HFFc6 (cell line): ENCODE measurements at regions not wholly inside any gene's neighbourhood (a gene's known extent, or its start where the extent isn't known, plus 50 kb on each side); places are given as distances from the start of the nearest gene placed in this dataset.
A peak's percentile ranks its signal among the peaks of the same experiment; 100 is the strongest.
"Not testable (repeated sequence)": the region's sequence is repeated elsewhere in the genome, so short reads cannot be mapped to it uniquely, and the experiment has no call there.

ENCODE experiments used
- DNase-seq: peaks from one replicate; pipeline ENCODE4 v3.0.0-alpha.2; 2018
- H3K27ac Mint-ChIP-seq: 2 replicates; pipeline ENCODE4 v1.8.0; 2020; ENCODE audit warnings: mild to moderate bottlenecking, mixed read lengths
- H3K27me3 Mint-ChIP-seq: 2 replicates; pipeline ENCODE4 v1.8.0; 2021; ENCODE audit warnings: mild to moderate bottlenecking, moderate library complexity, mixed read lengths; ENCODE audit not compliant: insufficient read depth
- H3K36me3 Mint-ChIP-seq: 2 replicates; pipeline ENCODE4 v1.8.0; 2021; ENCODE audit warnings: low read depth, mixed read lengths
- H3K4me1 Mint-ChIP-seq: 2 replicates; pipeline ENCODE4 v1.8.0; 2020; ENCODE audit warnings: low read depth, mixed read lengths
- H3K4me3 Mint-ChIP-seq: 2 replicates; pipeline ENCODE4 v1.8.0; 2020; ENCODE audit warnings: mild to moderate bottlenecking, moderate library complexity, mixed read lengths
- H3K9me3 Mint-ChIP-seq: 2 replicates; pipeline ENCODE4 v1.8.0; 2020; ENCODE audit warnings: mild to moderate bottlenecking, mixed read lengths
- microRNA-seq: library from miRNA; unstranded; fragments of <30 nt; microRNA quantifications from one replicate; pipeline ENCODE4, GENCODE V29; 2019
- TF ChIP-seq, protein P1 (sequence below): fragments of 200-600 bp; sonication (generic); IDR thresholded peaks from 2 replicates; pipeline ENCODE4 v1.5.0; 2021; ENCODE audit warnings: antibody characterized with exemption, mild to moderate bottlenecking

DNA sequence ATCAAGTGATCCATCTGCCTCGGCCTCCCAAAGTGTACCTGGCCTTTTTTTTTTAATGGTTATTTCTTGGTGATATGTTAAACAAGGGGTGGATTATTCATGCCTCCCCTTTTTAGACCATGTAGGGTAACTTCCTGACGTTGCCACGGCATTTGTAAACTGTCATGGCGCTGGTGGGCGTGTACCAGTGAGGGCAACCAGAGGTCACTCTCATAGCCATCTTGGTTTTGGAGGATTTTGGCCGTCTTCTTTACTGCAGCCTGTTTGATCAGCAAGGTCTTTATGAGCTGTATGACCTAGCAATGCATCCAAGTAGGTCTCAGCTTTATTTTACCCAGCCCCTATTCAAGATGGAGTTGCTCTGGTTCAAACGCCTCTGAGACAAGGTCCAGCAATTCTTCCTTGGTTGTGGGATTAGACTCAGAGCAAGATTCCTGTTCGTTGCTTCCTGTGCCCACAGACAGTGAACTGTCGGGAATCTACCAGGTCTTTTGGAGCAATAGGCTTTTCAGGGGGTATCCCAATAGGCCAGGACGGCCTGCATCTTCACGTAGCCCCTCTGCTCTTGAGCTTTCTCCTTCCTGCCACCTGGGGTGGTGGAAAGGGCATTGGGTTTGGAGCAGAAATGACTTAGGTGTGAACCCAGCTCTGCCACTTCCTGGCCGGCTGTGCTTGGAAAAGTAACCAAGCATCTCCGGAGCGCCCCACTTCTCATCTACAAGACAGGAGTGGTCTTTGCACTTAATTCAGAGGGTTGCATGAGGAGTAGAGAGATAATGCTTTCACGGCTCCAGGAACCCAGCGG lies 52.9 kb upstream of the SEC14L1 start:
- peak overlapping the region; percentile 98 for H3K4me3 Mint-ChIP-seq
- peak overlapping the region; percentile 87 for H3K27ac Mint-ChIP-seq
- no peak for DNase-seq
- TF ChIP-seq, protein P1, sequence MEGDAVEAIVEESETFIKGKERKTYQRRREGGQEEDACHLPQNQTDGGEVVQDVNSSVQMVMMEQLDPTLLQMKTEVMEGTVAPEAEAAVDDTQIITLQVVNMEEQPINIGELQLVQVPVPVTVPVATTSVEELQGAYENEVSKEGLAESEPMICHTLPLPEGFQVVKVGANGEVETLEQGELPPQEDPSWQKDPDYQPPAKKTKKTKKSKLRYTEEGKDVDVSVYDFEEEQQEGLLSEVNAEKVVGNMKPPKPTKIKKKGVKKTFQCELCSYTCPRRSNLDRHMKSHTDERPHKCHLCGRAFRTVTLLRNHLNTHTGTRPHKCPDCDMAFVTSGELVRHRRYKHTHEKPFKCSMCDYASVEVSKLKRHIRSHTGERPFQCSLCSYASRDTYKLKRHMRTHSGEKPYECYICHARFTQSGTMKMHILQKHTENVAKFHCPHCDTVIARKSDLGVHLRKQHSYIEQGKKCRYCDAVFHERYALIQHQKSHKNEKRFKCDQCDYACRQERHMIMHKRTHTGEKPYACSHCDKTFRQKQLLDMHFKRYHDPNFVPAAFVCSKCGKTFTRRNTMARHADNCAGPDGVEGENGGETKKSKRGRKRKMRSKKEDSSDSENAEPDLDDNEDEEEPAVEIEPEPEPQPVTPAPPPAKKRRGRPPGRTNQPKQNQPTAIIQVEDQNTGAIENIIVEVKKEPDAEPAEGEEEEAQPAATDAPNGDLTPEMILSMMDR: no peak
- peaks cover 18% of the 10 kb centered on the region for H3K36me3 Mint-ChIP-seq
- H3K4me1 Mint-ChIP-seq: peaks cover 33% of the 10 kb centered on the region
- no peaks in the 10 kb centered on the region; the same call in 1 of the 2 replicates for H3K9me3 Mint-ChIP-seq
- H3K27me3 Mint-ChIP-seq: peaks cover 1% of the 10 kb centered on the region; the same call in 1 of the 2 replicates

DNA sequence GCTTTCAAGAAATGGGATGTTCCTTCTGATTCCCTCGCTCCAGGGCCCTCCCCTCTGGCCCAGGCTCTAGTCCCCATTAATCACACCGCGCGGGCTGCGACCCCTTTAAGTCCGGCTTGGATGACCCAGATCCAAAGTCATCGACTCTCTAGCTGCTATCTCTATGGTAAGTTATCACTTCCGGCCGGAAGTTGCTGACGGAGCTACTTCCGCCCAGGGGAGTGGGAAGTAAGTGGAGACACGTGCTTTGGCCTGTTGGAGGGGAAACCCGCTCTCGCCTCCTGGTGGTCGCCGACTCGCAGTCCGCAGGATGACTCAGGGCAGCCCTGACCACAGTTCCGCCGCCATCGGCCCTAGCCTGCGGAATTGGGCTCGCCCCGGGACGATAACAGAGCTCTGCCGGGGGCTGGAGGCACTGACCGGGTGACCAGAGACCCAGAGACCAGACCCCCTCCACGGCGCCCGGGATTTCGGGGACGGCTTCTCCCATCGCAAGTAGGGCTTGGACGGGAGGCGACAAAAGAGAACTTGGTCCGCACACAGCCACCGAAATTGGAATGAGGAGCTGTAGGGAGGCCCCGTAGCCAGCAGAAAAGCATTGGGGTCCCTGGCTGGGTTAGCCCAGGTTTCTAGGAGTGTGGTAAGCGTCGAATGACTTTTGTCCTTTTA lies 52.2 kb upstream of the SEC14L1 start:
- Mint-ChIP-seq H3K36me3 (peaks cover 24% of the 10 kb centered on the region), H3K4me1 (peaks cover 33% of the 10 kb centered on the region), H3K27me3 (peaks cover 1% of the 10 kb centered on the region; the same call in 1 of the 2 replicates), H3K27ac (peak overlapping the region; percentile 87), H3K9me3 (no peaks in the 10 kb centered on the region), H3K4me3 (peak overlapping the region; percentile 98)
- TF ChIP-seq, protein P1: peak; percentile 88
- peak; percentile 97 for DNase-seq

DNA sequence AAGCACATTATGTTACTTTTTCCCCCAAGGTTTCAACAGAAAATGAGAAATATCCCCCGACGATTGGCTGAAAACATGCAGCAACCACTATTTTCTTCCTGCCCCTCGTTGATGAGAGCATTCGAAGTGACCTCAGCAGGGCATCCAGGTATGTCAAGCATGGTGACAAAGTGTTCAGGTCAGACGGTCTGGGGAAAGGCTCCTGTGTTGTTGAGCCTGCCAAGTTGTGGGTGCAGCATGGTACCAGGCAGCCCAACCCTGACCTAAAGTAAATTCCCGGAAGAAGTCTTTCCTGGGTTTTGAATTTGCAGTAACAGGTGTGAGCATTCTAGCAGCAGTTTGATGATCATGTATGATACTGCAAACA lies 51.7 kb upstream of the SEC14L1 start:
- DNase-seq: no peak
- peaks cover 33% of the 10 kb centered on the region for H3K4me1 Mint-ChIP-seq
- H3K9me3 Mint-ChIP-seq: no peaks in the 10 kb centered on the region
- H3K4me3 Mint-ChIP-seq: peak overlapping the region; percentile 98
- H3K27me3 Mint-ChIP-seq: peaks cover 1% of the 10 kb centered on the region; the same call in 1 of the 2 replicates
- H3K36me3 Mint-ChIP-seq: peaks cover 24% of the 10 kb centered on the region
- H3K27ac Mint-ChIP-seq: peak overlapping the region; percentile 87
- TF ChIP-seq, protein P1: no peak

DNA sequence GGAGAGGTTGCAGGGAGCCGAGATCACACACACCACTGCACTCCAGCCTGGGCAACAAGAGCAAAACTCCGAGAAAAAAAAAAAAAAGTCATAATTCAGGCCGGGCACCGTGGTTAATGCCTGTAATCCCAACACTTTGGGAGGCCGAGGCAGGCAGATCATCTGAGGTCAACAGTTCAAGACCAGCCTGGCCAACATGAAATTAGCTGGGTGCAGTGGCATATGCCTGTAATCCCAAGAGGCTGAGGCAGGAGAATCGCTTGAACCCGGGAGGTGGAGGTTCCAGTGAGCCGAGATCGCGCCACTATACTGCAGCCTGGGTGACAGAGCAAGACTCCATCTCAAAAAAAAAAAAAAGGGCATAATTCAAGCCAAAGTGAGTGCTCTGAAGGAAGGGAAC lies 50.8 kb upstream of the SEC14L1 start:
- Mint-ChIP-seq H3K4me3 (peak overlapping the region; percentile 98), H3K36me3 (peaks cover 26% of the 10 kb centered on the region), H3K4me1 (peaks cover 34% of the 10 kb centered on the region), H3K27ac (peak overlapping the region; percentile 64)
- not testable (repeated sequence) for H3K27me3 Mint-ChIP-seq, DNase-seq, H3K9me3 Mint-ChIP-seq

DNA sequence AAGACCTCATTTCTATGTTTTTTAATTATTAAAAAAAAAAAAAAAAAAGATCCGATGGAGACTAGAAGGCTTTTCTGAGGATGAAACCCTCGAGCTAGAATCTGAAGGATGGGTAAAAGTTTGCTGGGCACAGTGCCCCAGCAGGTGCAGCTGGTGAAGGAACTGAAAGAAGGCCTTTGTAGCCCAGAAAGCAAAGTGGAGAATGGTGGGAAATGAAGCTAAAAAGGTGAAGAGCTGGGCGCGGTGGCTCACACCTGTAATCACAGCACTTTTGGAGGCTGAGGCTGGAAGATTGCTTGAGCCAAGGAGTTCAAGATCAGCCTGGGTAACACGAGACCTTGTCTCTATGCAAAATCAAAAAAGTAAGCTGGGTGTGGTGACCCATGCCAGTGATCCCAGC lies 50.3 kb upstream of the SEC14L1 start:
- TF ChIP-seq, protein P1: no peak
- H3K4me1 Mint-ChIP-seq: peaks cover 39% of the 10 kb centered on the region
- H3K27ac Mint-ChIP-seq: peak overlapping the region; percentile 64; the same call in 1 of the 2 replicates
- no peaks in the 10 kb centered on the region for H3K9me3 Mint-ChIP-seq
- no peak for DNase-seq
- peaks cover 30% of the 10 kb centered on the region for H3K36me3 Mint-ChIP-seq
- peak overlapping the region; percentile 98 for H3K4me3 Mint-ChIP-seq
- peaks cover 1% of the 10 kb centered on the region; the same call in 1 of the 2 replicates for H3K27me3 Mint-ChIP-seq

Small RNAs in the stretch of these regions (microRNA-seq; reads per million reads assigned to microRNA genes)
- 23.2 reads per million, percentile 30 among the genes with 10 or more reads in this experiment for gene MIR6516
